ENCODE measurements at regions not wholly inside any gene's neighbourhood (a gene's known extent, or its start where the extent isn't known, plus 50 kb on each side); places are given as distances from the start of the nearest gene placed in this dataset.

DNA sequence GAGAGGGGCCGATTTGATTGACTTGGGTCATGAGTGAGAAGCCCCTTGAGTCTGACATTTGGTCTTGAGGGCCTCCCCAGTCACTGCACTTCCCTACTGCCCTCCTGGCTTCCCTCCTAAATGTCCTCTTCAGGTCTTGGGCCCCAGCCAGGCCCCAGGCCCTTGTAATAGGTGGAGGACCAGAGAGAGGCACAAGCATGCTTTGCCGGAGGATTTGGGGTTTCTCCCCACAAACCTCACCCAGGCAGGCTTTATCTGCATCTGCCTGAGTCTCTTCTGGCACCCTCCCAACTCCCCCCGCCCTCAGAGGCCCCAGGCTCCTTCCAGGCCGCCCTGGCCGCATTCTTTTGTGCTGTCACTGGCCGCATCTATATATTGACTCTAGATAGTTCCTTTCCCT is 270.7 kb downstream of the HAUS1 start:
- Histone ChIP-seq H3K4me1 (ENCODE audit: insufficient read depth, low read length) (no peaks in the 10 kb centered on the region), H3K36me3 (ENCODE audit: insufficient read depth, low read length) (no peaks in the 10 kb centered on the region), H3K9ac (ENCODE audit: low read depth, low read length) (no peak overlapping the region), H3K9me3 (ENCODE audit: control insufficient read depth, insufficient read depth, low read length) (no peaks in the 10 kb centered on the region)

- Histone ChIP-seq H3K36me3 (ENCODE audit: insufficient read depth, low read length) (no peaks in the 10 kb centered on the region), H3K9me3 (ENCODE audit: control insufficient read depth, insufficient read depth, low read length) (no peaks in the 10 kb centered on the region), H3K4me1 (ENCODE audit: insufficient read depth, low read length) (no peaks in the 10 kb centered on the region), H3K9ac (ENCODE audit: low read depth, low read length) (no peak overlapping the region)
These were observed 273.4 kb downstream of the HAUS1 start for GRCh38 chr18:46377557-46377956.

- no peaks in the 10 kb centered on the region for H3K9me3 ChIP-seq (ENCODE audit: control insufficient read depth, insufficient read depth, low read length)
- H3K36me3 ChIP-seq (ENCODE audit: insufficient read depth, low read length) = no peaks in the 10 kb centered on the region
- H3K9ac ChIP-seq (ENCODE audit: low read depth, low read length) = no peak overlapping the region
- no peaks in the 10 kb centered on the region for H3K4me1 ChIP-seq (ENCODE audit: insufficient read depth, low read length)
These were observed 274.1 kb downstream of the HAUS1 start for GRCh38 chr18:46378126-46378863.

- no peaks in the 10 kb centered on the region for H3K9me3 ChIP-seq (ENCODE audit: control insufficient read depth, insufficient read depth, low read length)
These were observed 274.7 kb downstream of the HAUS1 start for GRCh38 chr18:46378864-46379207.

GRCh38 chr18:46379323-46379950 is 275.3 kb downstream of the HAUS1 start:
- H3K9me3 ChIP-seq (ENCODE audit: control insufficient read depth, insufficient read depth, low read length) = no peaks in the 10 kb centered on the region
- H3K9ac ChIP-seq (ENCODE audit: low read depth, low read length) = no peak overlapping the region
- H3K4me1 ChIP-seq (ENCODE audit: insufficient read depth, low read length) = no peaks in the 10 kb centered on the region
- no peaks in the 10 kb centered on the region for H3K36me3 ChIP-seq (ENCODE audit: insufficient read depth, low read length)

More at GRCh38 chr18:46378864-46379207, 274.7 kb downstream of the HAUS1 start:
- no peaks in the 10 kb centered on the region for H3K4me1 ChIP-seq (ENCODE audit: insufficient read depth, low read length)
- no peak overlapping the region for H3K9ac ChIP-seq (ENCODE audit: low read depth, low read length)
- no peaks in the 10 kb centered on the region for H3K36me3 ChIP-seq (ENCODE audit: insufficient read depth, low read length)

DNA sequence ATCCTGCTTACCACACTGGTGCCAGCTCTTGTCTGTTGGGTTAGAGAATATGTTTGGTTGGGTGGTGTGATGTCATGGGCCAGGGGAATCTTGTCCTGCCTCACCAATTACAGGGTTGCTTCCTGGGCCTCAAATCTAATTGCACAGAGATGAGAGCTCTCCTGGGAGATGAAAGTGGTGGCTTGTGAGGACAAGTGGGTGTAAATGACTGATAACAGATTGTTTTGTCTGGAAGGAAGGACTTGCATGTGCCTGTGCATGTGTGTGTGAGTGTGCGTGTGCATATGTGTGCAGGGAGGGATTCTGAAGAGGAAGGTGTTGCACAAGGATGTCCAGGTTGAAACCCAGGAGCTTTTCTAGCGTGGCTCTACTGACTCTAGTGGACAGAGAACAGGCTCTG is 271.9 kb downstream of the LOXHD1 start:
- Histone ChIP-seq H3K36me3 (ENCODE audit: insufficient read depth, low read length) (no peaks in the 10 kb centered on the region), H3K9ac (ENCODE audit: low read depth, low read length) (no peak overlapping the region)

DNA sequence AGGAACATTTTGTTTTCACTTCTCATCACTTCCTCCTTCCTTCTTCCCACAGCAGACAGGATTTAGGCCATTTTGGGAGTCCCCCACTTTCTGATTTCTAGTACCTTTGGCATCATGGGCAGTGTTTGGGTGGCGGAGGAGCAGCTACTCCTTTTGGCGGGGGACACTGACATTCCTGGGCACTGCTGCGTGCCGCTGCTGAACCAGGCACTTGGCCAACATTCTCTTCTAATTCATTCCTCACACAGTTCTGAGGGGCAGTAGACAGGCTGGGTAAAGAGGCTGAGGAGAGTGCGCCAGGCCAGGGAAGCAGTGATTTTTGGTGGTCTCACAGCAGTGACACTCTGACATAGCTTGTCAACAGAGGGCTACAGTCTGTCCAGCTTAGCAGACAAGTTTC is 270.2 kb downstream of the LOXHD1 start:
- no peaks in the 10 kb centered on the region for H3K9me3 ChIP-seq (ENCODE audit: control insufficient read depth, insufficient read depth, low read length)
- H3K4me1 ChIP-seq (ENCODE audit: insufficient read depth, low read length) = no peaks in the 10 kb centered on the region
- no peaks in the 10 kb centered on the region for H3K36me3 ChIP-seq (ENCODE audit: insufficient read depth, low read length)
- H3K9ac ChIP-seq (ENCODE audit: low read depth, low read length) = no peak overlapping the region

More for the DNA sequence above, 271.9 kb downstream of the LOXHD1 start:
- Histone ChIP-seq H3K9me3 (ENCODE audit: control insufficient read depth, insufficient read depth, low read length) (no peaks in the 10 kb centered on the region), H3K4me1 (ENCODE audit: insufficient read depth, low read length) (no peaks in the 10 kb centered on the region)

DNA sequence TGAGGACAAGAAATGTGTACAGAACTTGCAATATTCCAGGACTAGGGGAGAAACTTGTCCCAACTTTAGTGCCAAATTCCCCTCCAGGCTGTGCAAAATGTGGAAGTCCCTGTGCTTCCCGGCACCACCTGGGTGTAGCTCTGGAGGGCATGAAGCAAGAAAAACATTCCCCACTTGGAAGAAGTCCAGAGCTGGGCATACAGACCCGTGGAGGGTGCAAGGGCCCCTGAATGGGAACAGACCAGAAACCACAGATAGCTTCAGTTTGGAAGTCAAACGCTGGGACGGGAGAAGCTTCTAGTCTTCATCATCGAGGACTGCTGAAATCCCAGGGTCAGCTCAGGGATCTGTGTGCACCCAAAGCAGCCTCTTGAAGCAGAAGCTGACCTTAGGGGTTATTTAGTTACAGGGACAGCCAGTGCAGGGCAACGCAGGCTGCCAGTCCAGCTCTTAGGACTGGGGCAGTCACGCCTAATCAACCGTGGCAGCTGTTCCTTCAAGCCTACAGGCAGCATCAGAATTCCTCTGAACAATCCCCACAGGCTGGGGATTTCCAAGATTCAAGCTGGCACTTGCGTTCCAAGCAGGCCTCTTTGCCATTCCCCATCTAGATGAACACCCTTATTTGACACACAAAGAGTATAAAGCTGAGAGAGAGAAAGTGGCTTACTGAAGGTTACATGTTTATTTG is 269.4 kb downstream of the LOXHD1 start:
- no peaks in the 10 kb centered on the region for H3K36me3 ChIP-seq (ENCODE audit: insufficient read depth, low read length)
- no peaks in the 10 kb centered on the region for H3K9me3 ChIP-seq (ENCODE audit: control insufficient read depth, insufficient read depth, low read length)
- H3K4me1 ChIP-seq (ENCODE audit: insufficient read depth, low read length) = no peaks in the 10 kb centered on the region
- no peak overlapping the region for H3K9ac ChIP-seq (ENCODE audit: low read depth, low read length)

GRCh38 chr18:46388286-46388685 is 268.7 kb downstream of the LOXHD1 start:
- H3K9me3 ChIP-seq (ENCODE audit: control insufficient read depth, insufficient read depth, low read length) = no peaks in the 10 kb centered on the region
- no peaks in the 10 kb centered on the region for H3K36me3 ChIP-seq (ENCODE audit: insufficient read depth, low read length)
- no peaks in the 10 kb centered on the region for H3K4me1 ChIP-seq (ENCODE audit: insufficient read depth, low read length)
- H3K9ac ChIP-seq (ENCODE audit: low read depth, low read length) = no peak overlapping the region

DNA sequence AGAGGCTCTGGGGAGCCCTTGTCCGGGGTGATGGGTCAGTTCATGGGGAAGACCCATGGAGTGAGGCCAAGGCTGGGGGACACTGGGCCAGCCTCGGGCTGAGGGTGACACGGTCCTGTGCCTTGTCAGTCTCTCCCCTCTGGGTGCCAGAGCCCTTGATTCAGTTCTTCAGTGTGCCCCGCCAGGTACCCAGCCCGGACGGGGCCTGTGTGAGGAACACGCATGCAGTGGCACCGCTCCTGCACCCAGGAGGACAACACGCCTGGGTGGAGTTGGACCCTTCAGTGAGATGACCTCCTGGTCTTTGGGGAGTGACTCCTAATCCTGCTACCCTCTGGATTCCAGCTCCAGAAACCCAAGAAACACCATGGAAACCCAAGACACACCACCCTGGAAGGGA is 264.4 kb downstream of the LOXHD1 start:
- Histone ChIP-seq H3K9ac (ENCODE audit: low read depth, low read length) (no peak overlapping the region), H3K9me3 (ENCODE audit: control insufficient read depth, insufficient read depth, low read length) (no peaks in the 10 kb centered on the region), H3K36me3 (ENCODE audit: insufficient read depth, low read length) (no peaks in the 10 kb centered on the region), H3K4me1 (ENCODE audit: insufficient read depth, low read length) (no peaks in the 10 kb centered on the region)

GRCh38 chr18:46393230-46393629 is 263.8 kb downstream of the LOXHD1 start:
- no peaks in the 10 kb centered on the region for H3K36me3 ChIP-seq (ENCODE audit: insufficient read depth, low read length)
- H3K9ac ChIP-seq (ENCODE audit: low read depth, low read length) = no peak overlapping the region
- H3K9me3 ChIP-seq (ENCODE audit: control insufficient read depth, insufficient read depth, low read length) = no peaks in the 10 kb centered on the region
- H3K4me1 ChIP-seq (ENCODE audit: insufficient read depth, low read length) = no peaks in the 10 kb centered on the region

DNA sequence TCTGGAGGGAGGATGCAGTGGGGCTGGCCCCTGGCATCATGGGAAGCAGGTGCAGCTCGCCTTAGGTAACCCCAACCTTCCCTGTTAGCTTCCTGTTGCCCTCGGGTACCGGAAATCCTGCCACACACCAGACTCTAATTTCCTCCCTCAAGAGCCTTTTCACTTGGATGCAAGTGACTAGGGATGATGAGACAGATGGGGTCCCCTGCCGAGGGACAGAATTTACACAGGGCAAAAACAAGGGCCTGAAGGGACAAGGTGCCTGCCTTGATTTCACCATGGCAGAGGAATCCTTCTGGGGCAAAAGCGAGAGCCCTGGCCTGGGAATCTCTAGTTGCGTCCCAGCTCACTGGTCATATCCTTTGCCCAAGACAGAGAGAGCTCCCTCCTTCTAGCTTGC is 263.1 kb downstream of the LOXHD1 start:
- H3K9ac ChIP-seq (ENCODE audit: low read depth, low read length) = no peak overlapping the region
- no peaks in the 10 kb centered on the region for H3K36me3 ChIP-seq (ENCODE audit: insufficient read depth, low read length)
- no peaks in the 10 kb centered on the region for H3K9me3 ChIP-seq (ENCODE audit: control insufficient read depth, insufficient read depth, low read length)
- H3K4me1 ChIP-seq (ENCODE audit: insufficient read depth, low read length) = no peaks in the 10 kb centered on the region

- H3K4me1 ChIP-seq (ENCODE audit: insufficient read depth, low read length) = no peaks in the 10 kb centered on the region
- no peak overlapping the region for H3K9ac ChIP-seq (ENCODE audit: low read depth, low read length)
- no peaks in the 10 kb centered on the region for H3K36me3 ChIP-seq (ENCODE audit: insufficient read depth, low read length)
- no peaks in the 10 kb centered on the region for H3K9me3 ChIP-seq (ENCODE audit: control insufficient read depth, insufficient read depth, low read length)
These were observed 261.2 kb downstream of the LOXHD1 start for GRCh38 chr18:46395795-46396194.

DNA sequence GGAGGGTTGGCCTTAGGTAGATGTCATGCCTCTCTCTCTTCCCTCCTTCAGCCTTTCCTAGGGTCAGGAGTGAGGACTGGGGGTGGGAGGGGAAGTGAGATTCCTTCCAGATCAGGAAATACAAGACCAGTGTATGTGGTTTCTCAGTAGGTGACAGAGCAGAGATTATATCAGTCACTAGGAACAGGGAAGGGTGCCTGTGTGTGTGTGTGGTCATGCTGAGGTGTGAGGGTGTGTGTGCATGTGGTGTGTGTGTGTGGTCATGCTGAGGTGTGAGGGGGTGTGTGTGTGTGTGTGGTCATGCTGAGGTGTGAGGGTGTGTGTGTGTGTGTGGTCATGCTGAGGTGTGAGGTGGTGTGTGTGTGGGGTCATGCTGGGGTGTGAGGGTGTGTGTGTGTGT is 259.8 kb downstream of the LOXHD1 start:
- Histone ChIP-seq H3K9ac (ENCODE audit: low read depth, low read length) (no peak overlapping the region), H3K9me3 (ENCODE audit: control insufficient read depth, insufficient read depth, low read length) (no peaks in the 10 kb centered on the region), H3K4me1 (ENCODE audit: insufficient read depth, low read length) (no peaks in the 10 kb centered on the region), H3K36me3 (ENCODE audit: insufficient read depth, low read length) (no peaks in the 10 kb centered on the region)

DNA sequence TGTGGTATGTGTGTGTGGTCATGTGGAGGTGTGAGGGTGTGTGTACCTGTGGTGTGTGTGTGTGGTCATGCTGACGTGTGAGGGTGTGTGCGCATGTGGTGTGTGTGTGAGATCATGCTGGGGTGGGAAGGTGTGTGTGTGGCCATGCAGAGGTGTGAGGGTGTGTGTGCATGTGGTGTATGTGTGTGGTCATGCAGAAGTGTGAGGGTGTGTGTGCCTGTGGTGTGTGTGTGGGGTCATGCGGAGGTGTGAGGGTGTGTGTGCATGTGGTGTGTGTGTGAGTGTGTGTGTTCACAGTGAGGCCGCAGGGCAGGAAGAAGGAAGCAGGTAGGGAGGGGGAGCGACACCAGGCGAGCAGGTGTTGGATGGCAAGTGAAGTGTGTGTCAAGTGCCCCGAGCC is 259.0 kb downstream of the LOXHD1 start:
- H3K9me3 ChIP-seq (ENCODE audit: control insufficient read depth, insufficient read depth, low read length) = no peaks in the 10 kb centered on the region
- H3K36me3 ChIP-seq (ENCODE audit: insufficient read depth, low read length) = no peaks in the 10 kb centered on the region
- H3K4me1 ChIP-seq (ENCODE audit: insufficient read depth, low read length) = no peaks in the 10 kb centered on the region
- no peak overlapping the region for H3K9ac ChIP-seq (ENCODE audit: low read depth, low read length)

Data from ES-I3 (cell line).